GM19395 (cell line): ENCODE measurements at regions not wholly inside any gene's neighbourhood (a gene's known extent, or its start where the extent isn't known, plus 50 kb on each side); places are given as distances from the start of the nearest gene placed in this dataset.
"Not testable (repeated sequence)": the region's sequence is repeated elsewhere in the genome, so short reads cannot be mapped to it uniquely, and the experiment has no call there.

Experiments
- ATAC-seq: cut with Tn5 transposase; IDR thresholded peaks from one replicate; pipeline ENCODE4 v1.9.1; 2021; ENCODE audit warnings: mild to moderate bottlenecking, moderate library complexity; ENCODE audit not compliant: unreplicated experiment

DNA sequence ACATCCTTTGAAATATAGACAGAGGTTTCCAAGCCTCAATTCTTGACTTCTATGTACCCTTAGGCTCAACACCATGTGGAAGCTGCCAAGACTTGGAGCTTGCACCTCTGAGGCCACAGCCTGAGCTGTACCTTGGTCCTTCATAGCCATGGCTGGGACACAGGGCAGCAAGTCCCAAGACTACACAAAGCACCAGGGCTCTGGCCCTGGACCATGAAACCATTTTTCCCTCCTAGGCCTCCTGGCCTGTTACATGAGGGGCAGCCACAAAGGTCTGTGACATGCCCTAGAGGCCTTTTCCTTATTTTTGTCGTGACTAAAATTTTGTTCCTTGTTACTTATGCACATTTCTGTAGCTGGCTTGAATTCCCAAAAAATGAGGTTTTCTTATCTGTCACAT is 953.1 kb upstream of the ADGRL4 start:
- ATAC-seq: no peak

DNA sequence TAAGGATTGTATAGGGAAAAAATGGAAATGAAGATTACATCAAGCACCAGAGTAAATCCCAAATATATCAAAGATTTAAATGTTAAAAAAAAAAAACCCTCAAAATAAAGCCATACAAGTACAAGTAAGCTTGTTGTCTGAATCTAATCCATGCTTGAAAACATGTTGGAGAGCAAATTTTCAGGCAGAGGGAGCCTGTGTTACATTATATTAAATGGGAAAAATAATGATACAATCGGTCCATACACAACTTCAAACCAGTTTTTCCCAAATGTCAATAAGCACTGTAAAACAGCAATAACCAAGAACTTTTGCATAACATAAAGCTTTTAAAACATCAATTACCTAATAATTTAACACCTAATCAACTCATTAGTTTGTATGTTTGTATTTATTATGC is 949.4 kb upstream of the ADGRL4 start:
- no peak for ATAC-seq

DNA sequence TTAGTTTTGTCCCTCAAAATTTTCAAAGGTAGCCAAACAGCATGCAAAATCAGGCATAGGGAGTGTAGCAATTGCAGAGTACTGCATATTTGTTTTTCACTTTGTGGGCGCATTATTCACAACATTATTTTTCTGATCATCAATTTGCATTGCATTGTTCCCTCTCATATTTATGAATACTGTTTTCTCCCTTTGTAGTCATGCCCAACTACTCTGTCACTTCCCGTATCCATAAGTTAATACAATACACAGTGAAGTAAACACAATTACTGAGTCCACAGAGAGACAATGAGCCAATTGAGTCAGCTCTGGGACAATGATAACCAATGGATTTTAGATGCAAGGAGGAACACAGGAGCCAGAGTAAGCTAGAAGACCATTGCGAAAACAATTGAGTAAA is 944.0 kb upstream of the ADGRL4 start:
- no peak for ATAC-seq

DNA sequence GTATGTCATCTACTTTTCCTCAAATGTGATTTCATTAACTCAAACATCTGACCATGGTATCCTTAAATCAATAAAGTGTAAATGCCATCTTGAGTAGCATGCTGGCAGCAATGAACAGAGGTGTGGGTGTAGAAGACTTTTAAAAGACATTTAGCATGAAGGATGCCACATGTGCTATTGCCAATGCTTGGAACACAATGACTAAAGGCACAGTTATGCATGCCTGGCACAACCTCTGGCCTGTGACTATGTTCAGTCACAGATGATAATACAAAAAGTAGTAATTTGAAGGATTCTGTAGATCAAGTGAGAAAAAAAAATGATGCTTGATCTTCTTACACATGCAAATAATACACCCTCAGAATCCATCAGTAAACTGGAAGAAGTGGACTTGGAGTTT is 938.9 kb upstream of the ADGRL4 start:
- ATAC-seq: no peak

DNA sequence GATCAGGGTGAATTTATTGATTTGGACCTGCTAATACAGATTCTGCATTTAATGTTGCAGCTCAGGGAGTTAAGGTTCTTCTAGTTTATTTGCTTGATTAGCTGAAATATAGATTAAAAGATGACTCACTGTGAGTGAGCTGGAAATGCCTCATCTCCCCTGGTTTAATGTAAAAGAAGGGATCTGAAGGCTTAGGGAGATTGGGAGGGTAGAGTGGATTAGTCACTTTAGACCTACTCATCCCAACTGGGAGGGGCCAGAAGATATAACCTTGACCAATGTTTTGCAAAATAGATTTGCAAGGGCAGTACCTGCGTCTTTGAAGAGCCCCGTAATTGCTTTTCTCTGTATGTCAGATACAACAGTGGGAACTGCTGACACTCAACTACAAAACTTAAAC is 922.8 kb upstream of the ADGRL4 start:
- ATAC-seq: no peak

DNA sequence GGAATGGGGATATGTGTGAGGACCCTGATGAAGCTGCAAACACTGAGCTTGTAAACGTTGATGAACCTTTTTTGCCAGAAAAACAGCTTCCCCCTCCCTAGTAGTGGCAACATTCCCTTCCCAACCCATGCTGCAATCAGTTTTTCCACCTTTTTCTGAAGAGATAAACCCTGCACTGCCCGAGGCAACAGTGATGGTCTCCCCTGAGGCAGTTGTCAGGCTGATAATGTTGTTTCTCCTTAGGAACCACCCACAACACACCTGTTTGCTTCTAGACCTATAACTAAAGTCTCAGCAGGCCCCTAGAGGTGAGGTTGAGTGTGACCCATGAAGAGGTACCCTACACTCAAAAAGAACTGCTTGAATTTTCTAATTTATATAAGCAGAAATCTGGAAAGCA is 922.4 kb upstream of the ADGRL4 start:
- ATAC-seq: no peak

DNA sequence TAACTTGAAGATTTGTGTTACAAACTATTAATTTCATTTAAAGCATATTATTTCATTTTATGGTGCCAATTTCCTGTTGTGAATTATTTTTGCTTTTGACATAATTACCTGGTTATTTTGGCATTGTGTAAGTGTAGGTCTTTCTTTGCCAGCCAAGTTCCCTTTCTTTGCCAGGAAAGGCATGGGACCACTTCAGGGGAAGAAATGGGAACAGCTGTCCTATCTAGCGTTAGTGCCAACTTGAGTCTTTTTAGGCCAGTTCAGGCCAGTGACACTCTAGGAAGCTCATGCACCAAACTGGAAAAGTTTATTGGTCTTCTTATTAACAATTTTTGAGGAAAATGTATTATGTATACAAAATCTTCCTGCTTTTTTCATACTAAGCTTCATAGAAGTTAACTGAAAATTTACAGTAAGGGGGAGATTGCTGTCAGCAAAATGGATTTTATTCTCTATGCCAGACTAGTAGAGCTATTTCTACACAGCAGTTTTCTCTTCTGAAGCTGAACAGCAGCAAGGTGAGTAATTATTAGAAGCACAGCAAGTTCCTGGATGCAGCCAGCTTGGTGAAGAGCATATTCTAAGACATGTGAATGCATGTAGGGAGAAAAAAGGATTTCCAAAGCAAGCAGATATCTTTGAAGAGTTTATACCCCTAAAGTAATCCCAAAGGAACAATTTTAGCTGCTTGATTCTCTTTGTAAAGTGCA is 914.6 kb upstream of the ADGRL4 start:
- no peak for ATAC-seq

DNA sequence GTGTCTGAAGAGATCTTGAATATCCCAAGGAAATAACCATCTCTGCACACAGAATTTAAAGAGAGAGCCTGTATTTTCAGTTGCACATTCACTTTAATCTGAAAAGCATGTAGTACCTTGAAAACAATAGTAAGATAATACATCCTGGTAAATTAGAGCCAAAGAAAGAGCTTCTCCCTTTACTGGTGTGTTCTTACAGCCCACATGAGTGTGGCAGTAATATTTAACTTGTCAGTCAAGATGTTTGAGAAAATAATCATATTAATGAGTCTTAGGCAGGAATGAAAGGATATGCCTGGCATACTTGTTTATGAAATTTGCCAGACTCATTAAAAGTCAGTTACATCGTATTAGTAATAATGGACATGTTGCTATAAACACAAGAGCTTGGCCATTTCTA is 908.4 kb upstream of the ADGRL4 start:
- no peak for ATAC-seq

DNA sequence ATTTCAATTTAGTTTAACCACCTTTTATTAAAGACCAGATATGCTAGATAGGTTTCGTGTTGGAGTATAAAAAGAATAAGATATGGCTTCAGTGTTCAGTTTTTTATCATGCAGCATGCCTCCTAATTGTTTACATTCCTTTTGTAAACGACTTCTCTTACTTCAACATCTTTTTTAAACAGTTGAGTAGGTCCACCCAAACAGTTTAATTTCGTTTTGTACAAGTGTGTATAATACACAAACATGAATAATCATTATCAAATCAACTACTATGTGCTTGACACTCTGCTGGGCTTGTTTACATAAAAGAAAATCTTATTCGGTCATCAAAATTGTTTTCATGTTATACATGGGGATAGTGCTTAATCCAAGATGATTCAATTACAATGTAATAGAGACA is 906.3 kb upstream of the ADGRL4 start:
- no peak for ATAC-seq

DNA sequence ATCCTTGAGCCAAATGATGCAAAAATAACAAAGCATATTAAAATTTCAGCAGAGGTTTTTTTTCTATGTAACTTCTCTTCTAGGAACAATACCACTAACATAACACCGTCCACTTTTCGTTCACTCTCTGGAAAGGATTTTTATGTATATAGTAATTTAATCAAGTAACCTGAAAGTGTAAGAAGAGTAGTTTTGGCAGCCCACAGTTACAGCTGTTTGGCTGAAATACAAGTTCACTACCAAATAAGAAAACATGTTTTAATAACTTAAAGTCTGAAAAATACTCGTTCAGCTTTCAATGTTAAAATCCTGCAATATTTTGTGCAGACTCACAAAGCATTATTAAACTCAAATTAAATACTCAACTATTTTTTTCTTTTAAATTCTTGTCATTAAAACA is 896.8 kb upstream of the ADGRL4 start:
- ATAC-seq: no peak

DNA sequence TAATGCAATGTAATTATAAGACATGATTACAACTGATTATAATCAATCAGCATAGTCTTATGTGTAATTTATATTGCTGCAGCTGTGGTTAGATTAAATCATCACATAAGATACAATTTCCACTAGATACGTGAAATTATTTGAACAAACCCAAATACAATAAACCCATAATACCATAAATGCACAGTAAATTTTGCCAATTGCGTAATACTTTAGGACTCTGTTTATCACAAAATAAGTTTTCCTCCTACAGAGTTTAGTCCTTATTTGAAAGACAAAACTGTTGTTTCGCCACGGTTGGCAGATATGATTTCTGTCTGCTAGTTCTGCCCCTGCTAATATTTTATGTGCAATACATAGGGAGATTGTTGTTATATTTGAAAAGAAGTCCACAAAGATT is 895.9 kb upstream of the ADGRL4 start:
- ATAC-seq: no peak

DNA sequence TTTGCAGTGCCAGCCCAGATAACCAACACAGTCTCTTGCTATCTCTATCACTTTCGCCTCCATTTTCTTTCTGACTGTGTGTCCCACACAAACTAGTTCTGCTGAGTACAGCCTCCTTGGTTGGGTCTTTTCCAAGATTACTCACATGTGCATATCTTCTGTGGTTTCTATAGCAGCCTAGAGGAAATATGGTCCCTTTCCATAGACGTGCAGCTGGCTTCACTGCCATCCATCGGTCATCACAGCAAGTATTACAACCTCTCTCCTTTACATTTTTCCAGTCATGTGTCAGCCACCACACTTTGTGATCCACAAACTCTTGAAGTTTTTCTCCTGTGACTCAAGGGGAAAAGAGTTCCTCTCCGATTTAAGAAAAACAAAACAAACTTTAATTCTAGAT is 893.4 kb upstream of the ADGRL4 start:
- no peak for ATAC-seq

DNA sequence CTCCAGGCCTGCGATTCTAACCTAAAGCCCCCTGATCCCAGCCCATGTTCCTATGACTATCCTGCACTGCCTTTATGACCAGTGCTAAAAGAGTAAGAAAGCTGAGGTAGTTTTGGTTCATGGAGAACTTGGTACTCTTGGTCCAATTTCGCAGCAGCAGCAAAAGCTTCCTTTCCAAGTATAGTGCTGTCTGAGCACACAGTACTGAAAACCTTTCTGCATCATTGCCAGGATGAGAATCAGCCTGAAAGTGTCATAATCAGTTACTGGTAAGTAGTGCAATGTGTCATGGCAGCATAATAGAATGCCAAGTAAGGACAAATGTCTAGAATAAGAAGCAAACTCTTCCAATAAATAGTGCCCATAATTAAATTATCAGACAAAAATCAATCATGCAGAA is 889.6 kb upstream of the ADGRL4 start:
- ATAC-seq: no peak

DNA sequence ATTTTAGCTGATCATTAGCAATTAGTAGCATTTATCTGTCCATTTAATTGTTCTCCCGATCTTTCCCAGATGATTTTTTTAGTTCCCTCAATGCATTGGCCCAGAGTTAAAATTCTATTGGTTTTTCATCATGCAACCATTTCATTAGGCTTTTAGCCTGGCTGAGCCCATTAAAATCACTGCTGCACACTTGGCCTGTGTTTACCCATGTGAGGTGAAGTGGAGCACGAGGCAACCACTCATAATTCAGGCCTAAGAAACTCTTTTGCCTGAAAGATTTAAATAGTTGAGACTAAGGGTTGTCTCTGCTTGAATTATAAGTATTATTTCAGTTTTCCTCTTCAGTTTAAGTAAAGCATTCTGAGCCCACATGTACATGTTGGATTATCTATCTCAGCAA is 889.0 kb upstream of the ADGRL4 start:
- no peak for ATAC-seq

DNA sequence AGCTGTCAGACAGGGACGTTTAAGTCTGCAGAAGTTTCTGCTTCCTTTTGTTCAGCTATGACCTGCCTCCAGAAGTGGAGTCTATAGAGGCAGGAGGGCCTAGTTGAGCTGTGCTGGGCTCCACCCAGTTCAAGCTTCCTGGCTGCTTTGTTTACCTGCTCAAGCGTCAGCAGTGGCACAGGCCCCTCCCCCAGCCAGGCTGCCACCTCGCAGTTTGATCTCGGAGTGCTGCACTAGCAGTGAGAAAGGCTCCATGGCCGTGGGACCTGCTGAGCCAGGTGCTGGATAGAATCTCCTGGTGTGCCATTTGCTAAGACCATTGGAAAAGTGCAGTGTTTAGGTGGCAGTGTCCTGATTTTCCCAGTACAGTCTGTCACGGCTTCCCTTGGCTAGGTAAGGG is 887.6 kb upstream of the ADGRL4 start:
- not testable (repeated sequence) for ATAC-seq

DNA sequence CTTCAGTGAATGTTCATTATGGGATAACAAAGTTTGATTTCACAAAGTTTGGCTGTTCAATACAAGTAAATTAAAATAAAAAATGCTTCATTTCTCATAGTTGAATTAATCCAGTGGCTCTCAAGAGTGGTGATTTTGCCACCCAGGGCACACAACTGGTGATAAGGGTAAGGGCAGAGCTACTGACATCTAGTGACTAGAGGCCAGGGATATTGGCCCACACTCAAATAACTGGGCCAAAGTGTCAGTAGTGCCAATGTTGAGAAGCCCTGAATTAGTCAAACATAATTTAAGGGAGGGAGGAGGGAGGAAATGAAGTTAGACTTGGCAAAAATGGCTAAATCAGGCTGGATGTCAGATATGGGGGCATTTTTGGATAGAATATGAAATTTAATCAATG is 880.5 kb upstream of the ADGRL4 start:
- no peak for ATAC-seq

DNA sequence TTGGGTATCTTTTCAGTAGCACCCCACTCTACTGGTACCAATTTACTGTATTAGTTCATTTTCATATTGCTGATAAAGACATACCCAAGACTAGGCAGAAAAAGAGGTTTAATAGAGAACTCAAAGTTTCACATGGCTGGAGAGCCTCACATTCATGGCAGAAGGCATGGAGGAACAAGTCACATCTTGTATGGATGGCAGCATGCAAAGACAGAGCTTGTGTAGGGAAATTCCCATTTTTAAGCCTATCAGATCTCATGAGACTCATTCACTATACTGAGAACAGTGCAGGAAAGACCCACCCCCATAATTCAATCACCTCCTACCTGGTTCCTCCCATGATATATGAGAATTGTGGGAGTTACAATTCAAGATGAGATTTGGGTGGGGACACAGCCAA is 878.6 kb upstream of the ADGRL4 start:
- ATAC-seq: no peak

DNA sequence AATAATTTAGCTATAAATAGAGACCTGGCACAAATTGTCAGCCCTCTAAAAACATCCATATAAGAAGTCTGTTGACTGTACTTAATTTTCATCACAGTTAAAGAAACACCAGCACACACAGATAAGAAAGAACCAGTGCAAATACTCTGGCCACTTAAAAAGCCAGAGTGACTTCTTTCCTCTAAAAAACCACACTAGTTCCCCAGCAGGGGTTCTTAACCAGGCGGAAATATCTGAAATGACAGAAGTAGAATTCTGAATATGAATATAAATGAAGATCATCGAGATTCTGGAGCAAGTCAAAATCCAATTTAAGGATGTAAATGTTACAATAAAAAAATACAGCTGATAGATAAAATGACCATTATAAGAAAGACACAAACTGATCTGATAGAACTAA is 870.6 kb upstream of the ADGRL4 start:
- no peak for ATAC-seq

DNA sequence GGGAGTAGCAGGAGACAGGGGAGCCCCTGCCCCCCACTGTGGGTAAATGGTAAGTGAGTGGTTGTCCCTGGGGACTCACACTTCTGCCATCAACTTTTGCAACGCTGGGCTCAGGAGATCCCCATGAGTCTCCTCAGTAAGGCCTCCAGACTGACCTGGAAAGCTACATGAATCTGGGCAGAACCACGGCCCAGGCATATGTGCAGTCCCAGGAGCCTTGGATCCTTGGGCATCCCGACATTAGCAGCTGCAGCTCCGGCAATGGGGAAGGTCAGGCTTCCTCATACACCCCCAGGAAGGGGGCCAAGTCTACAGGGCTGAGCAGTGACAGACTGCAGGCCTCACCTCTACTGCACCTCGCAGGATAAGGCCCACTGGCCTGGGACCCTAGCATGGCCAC is 868.7 kb upstream of the ADGRL4 start:
- no peak for ATAC-seq

DNA sequence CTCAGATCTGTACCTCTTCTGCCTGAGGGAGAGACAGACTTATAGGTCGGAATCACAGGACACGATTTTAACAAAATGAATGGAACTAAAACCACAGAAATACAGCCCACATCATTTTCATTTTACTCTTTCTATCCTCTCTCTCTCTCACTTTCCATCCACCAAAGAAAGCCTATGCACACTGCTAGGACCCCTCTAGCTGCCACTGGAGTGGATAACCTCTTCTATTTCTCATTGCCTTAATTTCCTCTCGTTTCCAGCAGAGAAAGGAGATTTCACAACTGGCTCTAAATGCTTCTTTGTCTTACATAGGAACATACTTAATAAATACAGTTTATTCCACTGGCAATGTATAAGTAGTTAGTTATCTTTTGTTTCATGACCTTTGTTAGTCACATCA is 867.8 kb upstream of the ADGRL4 start:
- no peak for ATAC-seq

DNA sequence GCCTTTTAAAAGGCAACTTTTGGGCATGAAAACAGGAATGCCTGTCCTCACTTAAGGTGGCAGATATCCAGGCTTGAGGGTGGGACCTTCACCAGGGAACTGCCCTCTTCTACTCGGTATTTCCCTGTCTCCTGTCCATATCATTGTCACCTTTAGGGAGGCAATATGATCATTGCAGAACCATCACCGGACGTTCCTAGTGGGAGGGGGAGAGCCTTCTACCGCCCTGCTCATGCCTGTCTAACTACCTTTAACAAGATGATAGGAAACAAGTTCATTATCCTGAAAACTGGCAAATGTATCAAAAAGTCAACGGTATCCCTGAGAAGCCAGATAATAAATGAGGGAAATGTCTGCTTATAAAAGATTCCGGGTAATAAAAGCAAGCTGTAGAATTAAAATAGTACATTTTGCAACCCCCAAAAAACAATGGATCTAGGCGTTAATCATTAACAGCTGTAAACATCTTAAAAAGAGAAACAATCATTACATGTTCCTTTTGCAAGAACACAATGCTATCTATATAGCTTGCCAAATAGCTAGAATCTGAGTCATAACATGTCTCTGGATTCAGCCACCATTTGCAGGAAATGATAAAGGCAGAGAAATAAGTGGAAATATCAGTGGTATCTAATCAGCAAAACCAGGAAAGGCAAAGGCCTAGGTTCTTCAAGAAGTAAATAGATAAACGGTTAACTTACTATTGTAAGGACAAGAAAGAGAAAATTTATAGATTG is 852.9 kb upstream of the ADGRL4 start:
- no peak for ATAC-seq

DNA sequence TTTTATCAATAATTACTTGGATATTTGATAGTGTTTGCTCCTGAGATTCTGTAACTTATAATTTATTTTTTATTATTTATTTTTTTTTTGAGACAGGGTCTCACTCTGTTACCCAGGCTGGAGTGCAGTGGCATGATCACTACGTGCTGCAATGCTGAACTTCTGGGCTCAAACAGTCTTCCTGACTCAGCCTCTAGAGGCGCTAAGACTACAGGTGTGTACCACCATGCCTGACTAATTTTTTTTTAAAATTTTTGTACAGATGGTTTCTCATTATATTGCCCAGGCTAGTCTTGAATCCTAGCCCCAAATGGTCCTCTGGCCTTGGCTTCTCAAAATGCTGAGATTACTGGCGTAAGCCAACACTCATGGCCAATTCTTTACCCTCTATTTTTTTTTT is 845.5 kb upstream of the ADGRL4 start:
- peak; percentile 69 for ATAC-seq

DNA sequence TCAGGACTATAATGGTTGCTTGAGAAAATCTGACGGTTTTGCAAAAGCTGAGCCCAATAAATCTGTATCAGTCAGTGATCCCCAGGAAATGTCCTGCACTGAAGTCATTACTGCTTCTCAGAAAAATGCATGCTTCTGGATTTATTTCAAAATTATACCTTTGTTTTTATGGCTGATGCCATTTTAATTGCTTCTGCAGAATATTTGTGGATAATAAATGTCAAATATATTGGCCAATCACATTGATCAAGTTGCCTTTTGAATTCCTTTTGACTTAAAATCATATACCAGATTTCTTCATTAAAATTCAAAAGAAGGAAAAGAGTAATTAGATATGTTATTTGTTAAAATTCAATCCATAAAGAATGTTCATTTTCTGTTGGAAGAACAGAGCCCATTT is 842.9 kb upstream of the ADGRL4 start:
- no peak for ATAC-seq
